ENCODE measurements at regions not wholly inside any gene's neighbourhood (a gene's known extent, or its start where the extent isn't known, plus 50 kb on each side); places are given as distances from the start of the nearest gene placed in this dataset.

DNA sequence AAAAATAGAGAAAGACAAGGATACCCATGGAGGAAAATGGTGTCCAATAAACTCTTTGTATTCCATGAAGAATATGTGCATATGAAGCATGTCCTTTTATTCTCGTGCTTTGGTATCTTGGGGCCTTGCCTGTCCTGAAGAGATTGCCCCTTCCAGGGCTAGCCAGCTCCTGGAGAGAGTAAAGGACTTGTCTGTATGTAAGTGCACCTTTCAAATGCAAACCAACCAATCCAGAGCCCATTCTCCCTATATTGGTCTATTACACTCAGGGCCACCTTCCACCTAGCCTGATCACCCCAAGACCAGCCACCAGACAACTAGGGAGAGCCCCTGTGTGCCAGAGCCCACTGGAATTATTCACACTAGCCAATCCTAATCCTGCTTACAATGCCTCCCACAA is 221.6 kb downstream of the CD83 start:
- DNase-seq, result no peak

DNA sequence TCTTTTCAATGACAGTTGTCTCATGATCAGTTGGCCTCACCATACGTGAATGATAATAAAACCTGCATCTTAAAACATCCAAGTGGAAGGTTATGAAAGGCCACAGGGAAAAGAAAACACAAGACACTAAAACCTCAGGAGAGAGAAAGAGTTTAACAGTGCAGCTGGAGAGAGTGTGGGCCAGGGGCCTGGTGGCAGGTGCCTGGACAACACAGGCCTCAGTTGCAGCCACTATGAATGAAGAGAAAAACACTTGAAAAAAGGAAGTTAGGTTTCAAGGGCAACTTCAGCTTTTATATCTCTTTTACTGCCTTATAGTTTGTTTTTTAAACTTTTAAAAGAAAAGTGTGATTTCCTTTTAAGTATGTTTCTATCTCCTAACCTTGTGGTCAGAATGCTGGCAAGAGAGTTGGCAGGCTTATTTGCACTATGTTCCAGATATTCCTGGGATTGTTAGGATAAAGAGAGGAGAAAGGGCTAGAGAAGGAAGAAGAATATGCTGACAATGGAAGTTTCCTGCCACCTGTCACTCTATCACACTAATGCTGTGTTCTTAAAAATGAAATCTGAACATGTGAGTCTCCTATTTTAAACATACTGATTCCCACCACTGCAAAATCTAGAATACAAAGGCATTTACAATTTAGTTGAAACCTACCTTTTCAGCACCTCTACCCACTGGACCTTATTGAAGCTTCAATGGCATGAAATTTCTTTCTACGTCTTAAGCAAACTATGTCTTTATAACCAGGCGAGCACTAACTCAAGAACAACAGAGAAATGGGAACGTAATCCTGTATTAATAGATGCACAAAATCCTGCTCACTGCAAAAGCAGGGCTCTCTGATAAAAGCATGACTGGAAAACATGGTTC is 222.4 kb downstream of the CD83 start:
- DNase-seq, result no peak

DNA sequence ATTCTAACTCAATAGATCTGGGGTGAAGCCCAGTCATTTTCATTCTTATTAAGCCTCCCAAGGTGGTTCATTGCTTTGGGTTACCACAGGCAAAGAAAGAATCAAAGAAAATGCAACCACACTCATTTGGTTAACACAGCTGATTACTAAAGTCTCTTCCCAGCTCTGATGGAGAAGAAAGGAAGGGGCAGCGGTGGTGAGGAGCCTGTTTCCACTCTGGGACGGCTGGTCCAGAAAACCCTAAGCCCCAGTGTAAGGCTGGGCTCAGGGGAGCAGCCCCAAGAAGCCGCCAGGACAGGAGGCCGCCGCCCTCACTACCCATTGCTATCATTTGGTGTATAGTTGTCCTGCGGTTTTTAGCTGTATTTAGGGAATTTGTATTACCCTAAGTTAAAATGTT is 226.9 kb downstream of the CD83 start:
- no peak for DNase-seq

DNA sequence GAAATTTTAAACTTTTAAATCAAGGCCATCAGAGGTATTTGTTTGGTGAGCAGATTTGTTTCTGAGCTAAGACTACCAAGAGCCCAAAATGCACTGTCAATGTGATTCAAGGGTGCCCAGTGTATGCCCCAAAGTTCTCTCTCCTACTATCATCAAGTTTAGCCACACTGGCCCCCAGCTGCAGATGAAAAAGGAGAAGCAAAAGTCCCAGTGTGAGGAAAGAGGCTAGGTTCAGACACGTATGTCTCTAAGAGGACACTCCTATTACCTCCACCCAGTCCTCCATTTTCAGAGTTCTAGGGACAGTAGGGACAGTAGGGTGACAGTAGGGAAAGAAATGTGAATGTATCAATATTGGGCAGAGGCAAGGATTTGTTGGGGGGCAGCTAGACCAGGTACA is 230.8 kb downstream of the CD83 start:
- DNase-seq, result no peak

DNA sequence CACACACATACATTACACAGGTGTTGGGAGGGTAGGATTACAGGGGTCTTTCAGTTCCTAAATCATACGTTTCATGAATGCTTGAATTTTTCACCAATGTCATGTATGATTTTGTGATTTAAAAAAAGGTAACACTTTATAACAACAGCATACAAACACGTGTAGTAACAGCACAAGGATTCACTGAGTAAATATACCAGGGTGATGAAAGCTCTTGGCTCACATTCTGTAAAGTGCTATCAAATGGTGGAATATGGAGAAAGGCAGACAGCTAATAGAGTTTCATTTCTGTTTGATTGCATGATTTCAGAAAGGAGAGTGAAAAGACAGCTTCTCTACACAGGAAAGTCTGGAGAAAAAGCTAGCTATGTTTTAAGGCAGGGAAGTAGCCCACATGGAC is 231.9 kb downstream of the CD83 start:
- DNase-seq, result no peak

DNA sequence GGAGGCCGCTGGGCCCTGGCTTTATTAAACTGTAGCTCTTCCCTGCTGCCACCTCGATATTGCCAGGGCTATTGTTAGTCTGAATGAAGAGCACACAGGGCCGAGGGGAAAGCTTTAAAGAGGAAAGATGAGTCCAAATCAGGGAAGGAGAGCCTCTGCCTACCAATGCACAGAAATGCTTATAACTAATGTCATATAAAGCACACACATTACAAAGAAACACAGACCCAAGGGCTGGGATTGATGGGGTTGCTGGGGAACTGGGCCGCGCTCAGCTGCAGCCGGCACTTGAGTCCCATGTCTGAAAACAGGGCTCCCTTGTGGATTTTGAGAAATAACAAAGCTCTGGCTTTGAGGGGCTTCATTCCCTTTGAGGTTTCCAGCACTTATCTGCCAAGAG is 232.6 kb downstream of the CD83 start:
- no peak for DNase-seq

DNA sequence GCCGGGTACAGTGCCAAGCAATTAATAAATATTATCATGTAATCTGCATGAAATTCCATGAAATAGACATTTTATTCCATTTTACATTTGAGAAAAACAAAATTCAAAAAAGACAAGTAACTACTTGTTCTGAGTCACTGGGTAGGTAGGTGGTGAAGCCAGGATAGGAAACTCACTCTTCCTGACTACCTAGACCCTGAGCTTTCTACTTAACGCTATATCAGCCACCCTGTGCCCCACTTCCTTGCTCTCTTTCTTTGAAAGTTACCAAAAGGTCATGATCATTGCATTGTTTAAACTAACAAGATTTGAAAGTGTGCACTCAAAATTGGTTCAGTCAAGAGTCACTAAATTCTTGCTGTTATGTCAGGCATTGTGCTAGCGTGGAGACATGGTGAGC is 235.7 kb downstream of the CD83 start:
- DNase-seq, result no peak

DNA sequence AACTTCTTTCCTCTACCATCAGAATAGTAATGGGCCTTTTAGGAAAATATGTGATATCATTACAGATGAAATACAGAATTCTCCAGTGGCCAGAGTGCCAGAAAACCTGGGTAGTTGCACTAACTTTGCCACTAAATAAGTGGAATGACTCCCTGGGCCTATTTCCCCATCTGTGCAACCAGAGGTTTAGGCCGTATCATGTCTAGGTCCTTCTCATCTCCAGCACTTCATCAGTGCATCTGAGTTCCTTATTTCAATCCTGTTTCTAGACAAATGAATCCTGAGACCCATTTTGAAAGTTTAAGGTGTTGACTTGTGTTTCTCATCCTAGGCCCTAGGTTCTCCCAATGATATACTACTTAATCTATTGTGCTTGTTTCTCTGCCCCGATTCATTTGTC is 236.2 kb downstream of the CD83 start:
- DNase-seq, result no peak

DNA sequence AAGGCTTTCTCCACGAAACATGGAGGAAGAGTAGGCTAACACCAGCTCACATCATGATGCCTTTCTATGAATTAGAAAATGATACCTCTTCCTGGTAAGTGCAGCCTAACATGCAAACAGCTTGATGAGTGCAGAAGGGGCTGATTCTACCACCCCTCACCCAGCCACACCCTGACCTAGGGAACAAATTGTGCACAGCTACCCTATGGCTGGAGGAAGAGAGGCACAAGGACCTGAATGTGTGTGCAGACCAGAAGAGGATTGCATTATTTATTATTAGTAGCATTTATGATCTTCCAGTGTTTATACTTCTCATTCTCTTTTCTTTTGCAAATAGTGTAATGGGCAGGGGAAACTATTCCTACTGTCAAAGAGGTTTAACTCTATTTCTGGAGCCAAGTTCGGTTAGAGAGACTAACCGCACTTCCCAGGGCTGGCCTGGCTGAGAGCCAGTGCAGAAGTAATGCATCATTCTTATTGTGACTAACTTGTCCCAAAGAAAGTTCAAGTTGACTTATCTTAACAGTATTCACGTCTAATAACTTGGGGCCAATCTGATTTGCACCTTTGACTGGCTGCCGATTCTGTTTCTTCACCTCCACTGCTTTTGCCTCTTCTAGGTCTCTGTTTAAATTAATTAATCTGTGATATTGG is 237.5 kb downstream of the CD83 start:
- DNase-seq, result no peak

DNA sequence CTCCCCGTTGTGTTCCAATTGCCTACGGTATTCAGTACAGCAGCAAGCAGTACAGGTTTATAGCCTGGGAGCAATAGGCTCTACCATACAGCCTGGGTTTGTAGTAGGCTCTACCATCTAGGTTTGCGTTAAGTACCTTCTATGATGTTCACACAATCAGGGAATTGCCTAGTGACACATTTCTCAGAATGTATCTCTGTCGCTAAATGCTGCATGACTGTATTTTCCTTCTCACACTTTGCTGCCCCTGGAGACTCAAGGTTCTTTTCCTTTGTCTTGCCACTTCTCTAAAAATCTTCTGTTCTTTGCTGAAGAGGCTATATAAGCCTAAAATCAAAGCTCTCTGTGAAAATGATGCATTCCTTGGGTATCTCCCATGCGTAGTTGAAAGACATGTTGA is 241.9 kb downstream of the CD83 start:
- no peak for DNase-seq

DNA sequence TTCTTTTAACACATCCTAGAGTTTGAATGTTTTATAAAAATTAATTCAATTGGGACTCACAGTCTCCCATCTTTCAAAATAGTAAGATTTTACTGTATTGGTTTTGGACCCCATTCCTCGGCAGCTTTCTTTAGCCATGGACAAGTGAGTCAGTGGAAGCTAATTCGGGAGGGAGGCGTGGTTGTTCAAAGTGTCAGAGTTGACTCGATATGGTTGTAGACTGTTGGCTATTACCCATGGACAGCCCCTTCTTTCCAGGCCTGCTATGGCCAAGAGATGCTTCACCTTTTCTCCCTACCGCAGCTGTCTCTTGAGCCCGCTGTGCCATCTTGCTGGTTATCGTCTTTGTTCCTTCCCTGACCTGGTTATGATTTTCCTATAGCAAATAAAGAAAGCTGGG is 243.0 kb downstream of the CD83 start:
- DNase-seq, result no peak

DNA sequence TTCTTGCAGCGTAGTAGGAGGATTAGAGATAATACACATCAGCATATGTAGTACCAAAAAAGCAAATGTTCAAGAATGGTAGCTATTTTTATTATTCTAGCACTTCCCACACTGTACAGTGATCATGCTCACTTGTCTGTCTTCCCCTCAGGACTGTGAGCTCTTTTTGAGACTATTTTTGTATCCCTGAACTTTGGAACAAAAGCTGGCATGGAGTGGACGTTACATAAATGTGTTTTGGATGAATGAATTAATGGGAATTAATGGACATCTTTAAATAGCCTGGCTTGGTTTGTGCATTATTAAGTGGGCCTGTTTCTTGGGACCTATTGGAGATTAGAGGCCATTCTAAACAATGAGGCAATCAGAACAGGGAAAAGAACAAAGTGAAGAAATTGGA is 243.7 kb downstream of the CD83 start:
- no peak for DNase-seq

DNA sequence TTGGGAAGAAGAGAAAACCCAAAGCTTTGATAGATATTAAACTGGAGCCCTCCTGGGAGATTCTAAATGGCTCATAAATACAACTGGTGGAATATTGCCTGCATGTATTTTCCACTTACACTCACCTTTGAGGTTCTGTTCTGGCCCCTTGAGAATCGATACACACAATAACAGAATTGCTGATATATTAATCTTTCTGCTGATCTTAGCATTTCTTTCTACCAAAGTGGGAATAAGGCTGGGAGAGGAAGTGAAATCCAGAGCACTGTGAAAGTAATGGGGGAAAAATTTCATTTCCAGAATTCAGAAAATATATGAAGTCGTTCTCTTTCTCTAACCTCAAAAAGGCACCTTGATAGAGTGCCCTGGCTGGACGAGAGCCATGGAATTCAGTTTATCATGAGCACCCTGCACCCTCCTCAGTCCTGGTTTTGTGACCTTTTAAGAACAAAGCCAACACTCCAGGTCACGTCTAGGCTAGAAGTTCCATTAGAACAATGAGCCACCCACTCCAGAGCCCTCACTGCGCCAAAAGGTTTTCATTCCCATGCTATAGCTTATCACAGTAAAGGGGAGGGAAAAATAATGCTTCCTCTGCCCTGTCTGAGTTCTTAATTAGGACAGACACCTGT is 244.5 kb downstream of the CD83 start:
- DNase-seq, result no peak

DNA sequence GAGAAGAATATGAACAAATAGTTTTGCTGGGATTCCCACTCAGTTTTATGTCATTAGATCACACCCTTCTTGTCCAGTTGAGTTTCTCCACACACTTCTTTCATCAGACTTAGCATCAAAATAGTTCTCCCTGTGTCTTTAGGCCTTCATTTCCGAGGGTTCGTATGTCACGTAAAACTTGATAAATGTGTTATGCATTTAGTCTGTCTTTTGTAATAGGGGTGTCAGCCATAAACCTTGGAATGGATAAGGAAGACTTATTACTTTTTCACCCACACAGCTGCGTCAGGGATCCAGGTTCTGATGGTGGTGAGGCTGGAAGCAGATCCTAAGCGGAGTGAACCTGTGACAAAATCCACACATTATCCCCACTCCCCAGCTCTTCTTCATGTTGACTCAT is 246.8 kb downstream of the CD83 start:
- DNase-seq, result no peak

DNA sequence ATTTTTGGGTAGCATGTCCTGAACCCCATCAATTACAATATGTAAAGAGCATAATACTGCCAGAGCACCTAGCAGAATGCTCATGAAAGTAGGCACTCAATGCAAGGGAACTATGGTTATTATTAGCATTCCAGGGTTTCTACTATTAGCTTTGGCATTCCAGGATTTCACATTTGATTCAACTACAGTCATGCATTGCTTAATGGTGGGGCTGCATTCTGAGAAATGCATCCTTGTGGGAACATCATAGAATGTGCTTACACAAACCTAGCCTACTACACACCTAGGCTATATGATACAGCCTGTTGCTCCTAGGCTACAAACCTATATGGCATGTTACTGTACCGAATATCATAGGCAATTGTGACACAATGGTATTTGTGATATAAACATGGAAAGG is 247.8 kb downstream of the CD83 start:
- no peak for DNase-seq

DNA sequence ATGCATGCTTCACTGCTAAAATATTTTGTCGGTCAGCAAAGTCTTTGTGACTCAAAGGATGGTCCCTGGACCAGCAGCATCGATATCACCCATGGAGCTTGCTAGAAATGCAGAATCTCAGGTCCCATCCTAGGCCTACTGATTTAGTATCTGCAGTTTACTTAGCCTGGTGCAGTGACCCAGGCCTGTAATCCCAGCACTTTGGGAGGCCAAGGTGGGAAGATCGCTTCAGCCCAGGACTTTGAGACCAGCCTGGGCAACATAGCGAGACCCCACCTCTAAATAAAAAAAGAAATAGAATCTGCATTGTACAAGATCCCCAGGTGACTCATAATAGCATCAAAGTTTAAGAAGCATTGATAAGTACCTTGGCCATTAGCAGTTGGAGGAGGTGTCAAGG is 248.7 kb downstream of the CD83 start:
- no peak for DNase-seq

DNA sequence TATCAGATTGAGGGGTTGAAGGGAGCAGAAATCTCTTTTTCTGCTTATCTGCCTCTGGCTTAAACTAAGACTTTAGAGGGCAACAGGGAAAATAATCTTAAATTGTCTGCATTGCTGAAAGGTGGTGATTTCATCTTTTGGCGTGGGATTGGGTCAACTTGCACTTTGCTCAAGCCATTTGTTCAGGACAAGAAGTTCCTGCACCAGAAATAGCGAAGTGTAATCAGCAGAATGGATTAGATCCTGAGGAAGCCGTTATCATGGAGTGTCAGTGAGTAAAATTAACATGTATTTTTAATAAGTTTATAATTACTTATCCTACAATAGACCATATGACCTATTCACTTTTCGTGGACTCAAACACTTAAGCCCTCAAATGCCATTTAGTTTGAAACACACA is 249.3 kb downstream of the CD83 start:
- no peak for DNase-seq

DNA sequence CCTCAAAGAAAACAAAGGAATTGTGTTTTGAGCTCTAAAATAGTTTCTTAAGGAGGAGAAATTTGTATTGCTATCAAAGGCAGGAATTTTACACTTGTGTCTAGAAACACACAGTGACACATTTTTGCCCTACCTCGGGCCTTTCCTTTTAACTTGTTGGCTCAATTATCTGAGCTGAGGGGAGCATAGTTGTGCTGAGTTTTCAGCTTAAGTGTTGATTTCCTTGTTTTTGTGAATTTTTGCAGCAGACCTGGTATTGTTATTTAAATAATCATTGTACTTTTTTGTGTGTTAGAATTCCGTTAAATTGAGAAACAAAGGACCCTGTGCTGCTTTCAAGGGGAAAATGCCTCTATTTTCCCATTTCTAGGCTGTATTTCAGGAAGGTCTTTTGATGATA is 249.7 kb downstream of the CD83 start:
- DNase-seq, result no peak

DNA sequence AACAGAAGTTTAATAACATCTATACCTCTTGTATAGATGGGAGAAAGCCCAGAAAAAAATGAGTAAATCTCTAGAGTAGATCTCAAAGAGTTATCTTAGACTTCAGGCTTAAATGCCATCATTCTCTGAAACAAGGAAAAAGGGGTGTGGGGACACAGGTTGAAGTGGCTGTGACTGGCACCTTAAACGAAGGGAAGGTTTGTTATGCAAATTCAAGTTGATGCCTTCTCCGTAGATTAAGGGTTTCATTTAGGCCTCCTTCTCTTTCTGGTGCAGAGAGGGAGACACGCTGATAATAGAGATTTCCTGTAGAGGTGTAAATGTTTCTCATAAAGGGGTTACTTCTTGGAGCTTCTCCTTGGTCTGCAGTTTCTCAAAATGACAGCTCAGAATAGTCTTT is 252.1 kb downstream of the CD83 start:
- no peak for DNase-seq

DNA sequence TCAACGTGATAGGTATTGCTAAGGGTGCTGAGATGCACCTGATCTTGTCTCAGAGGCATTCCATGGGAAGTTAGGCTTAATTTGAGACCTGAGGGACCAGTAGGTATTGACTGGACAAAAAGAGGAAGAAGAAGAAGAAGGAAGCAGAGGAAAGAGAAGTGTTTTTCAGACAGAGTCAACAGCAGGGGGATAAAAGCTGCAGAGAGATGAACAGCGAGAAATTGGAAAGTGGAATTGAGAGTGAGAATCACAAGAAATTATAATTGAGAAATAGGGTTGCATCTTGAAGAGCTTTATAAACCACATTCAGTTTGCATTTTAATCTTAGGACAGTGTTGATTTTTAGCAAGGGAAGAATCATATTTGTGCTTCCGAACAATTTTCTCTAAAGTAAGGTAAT is 254.0 kb downstream of the CD83 start:
- DNase-seq, result no peak

DNA sequence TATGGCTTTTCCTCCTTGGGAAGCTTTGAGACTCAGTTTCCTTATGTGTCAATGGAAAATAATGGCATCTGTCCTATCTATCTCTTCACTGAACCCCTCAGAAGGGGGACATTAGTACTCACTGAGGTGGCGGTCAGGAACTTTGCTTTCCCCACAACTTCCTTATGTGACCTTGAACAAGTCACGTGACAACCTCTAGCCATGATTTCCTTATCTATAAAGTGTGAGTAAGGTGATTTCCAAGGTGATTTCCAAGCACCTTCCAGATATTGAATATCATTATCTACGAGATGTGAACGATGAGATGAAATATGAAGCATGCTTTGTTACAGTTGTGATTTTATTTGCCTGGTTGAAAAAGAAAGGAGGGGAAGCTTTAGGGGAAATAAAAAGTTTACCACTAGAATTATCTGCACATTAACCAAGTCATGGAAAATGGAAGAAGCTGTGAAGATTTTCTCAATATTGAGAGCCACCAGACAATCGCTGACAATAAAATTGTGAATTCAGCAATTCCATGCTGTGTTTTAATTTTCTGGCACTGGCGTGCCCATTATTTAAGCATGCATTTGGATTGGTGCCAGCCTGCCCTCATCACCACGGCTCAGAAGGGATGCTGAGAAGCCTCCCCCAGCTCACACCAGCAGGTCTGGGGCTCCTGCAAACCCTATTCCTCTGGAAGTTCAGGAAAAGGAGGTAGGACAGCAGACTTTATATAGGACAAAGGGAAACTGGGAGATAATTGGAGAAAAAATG is 255.3 kb downstream of the CD83 start:
- DNase-seq, result no peak

DNA sequence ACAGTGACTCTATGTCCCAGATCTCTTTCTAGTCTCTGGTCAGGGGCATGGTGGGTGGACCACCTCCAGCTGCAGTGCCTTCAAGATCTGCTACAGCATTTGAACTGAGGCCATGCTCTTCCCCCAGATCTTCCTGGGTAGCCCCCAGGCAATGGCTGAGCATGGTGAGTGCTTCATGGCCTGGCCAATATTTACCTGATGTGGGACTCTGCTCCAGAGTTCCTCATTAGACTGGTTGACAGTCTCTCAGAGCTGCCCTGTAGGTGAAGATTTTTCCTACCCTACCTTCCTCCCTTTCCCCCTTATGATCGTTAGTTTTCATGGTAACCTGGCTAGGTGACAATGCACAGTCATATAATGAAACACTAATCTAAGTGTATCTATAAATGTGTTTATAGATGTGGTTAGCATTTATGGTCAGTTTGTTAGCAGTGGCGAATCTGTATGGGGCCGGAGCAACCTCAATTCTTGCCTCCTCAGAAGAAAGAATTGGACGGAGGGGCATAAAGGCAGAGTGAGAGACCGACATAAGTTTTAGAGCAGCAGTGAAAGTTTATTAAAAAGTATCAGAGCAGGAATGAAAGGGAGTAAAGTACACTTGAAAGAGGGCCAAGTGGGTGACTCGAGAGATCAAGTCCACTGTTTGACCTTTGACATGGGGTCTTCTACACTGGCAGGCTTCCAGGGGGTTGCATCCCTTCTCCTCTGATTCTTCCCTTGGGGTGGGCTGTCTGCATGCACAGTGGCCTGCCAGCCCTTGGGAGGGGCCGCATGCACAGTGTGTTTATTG is 256.3 kb downstream of the CD83 start:
- DNase-seq, result no peak

DNA sequence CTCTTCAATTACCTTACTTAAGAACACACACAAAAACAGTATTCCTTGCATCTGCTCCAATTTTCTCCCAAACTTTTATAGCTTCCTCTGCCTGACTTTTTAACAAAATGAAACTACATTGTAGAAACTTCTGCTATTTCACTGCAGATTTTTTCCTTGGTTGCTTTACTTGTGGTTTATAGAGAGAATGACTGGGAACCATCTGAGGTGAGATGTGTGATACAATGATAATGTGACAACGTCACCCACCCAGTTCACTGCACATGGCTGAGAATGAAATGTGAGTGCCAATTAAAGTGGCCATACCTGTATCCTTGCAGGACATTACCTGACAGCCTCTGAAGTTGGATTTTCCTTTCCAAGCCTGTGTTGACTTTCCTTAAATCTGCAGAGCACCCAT is 258.4 kb downstream of the CD83 start:
- no peak for DNase-seq
